ENCODE measurements at regions not wholly inside any gene's neighbourhood (a gene's known extent, or its start where the extent isn't known, plus 50 kb on each side); places are given as distances from the start of the nearest gene placed in this dataset.

DNA sequence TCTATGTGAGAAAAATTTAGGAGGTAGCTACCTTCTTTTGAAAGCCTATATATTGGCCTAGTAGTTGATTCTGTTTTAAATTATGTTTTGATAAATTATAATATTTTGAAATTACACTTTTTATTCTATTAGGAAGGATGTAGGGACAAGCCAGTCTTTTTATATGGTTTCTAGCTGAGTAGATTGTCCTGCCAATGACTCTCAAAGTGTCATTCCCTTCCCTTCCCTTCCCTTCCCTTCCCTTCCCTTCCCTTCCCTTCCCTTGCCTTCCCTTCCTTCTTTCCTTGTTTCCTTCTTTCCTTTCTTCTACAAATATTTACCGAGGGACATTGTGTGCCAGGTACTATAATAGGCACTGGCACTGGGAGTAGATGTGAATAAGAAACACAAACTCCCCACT is 99.7 kb upstream of the HDAC9 start:
- H2BK15ac ChIP-seq (ENCODE audit: low read depth, low read length), result no peak overlapping the region
- POLR2A ChIA-PET (ENCODE audit: unreplicated experiment), result no interaction called here

More for the DNA sequence above, 99.7 kb upstream of the HDAC9 start:
- Histone ChIP-seq H3K4me1 (ENCODE audit: control insufficient read depth, insufficient read depth, low read length) (peaks cover 6% of the 10 kb centered on the region), H2AK9ac (replicated peaks; ENCODE audit: low read depth, low read length, poor library complexity) (no peak overlapping the region), H3K14ac (replicated peaks; ENCODE audit: low read depth, low read length) (no peak overlapping the region), H4K8ac (ENCODE audit: low read depth in 2 of 2, low read length in 2 of 2) (no peak overlapping the region), H3K9me1 (ENCODE audit: insufficient read depth, low read length) (peaks cover 9% of the 10 kb centered on the region), H3K4me3 (ENCODE audit: insufficient read depth, low read depth, low read length) (no peak overlapping the region), H3K27me3 (ENCODE audit: control insufficient read depth, insufficient read depth, low read length) (no peaks in the 10 kb centered on the region), H4K20me1 (ENCODE audit: insufficient read depth, low read length) (no peaks in the 10 kb centered on the region), H3K9ac (ENCODE audit: low read depth, low read length) (no peak overlapping the region), H3K9me3 (ENCODE audit: control insufficient read depth, insufficient read depth, low read length) (no peaks in the 10 kb centered on the region), H3K18ac (ENCODE audit: low read depth, low read length) (no peak overlapping the region), H3K4ac (ENCODE audit: low read depth, low read length) (no peak overlapping the region), H2BK5ac (ENCODE audit: low read depth, low read length, poor library complexity, severe bottlenecking) (no peak overlapping the region), H2AK5ac (ENCODE audit: low read depth, low read length) (no peak overlapping the region), H2BK120ac (ENCODE audit: low read depth, low read length) (no peak overlapping the region), H3K36me3 (ENCODE audit: control insufficient read depth, insufficient read depth, low read length) (no peaks in the 10 kb centered on the region), H4K91ac (ENCODE audit: insufficient read depth, low read depth, low read length) (no peak overlapping the region), H2BK20ac (ENCODE audit: low read depth, low read length) (no peak overlapping the region), H3K23ac (ENCODE audit: low read depth, low read length) (no peak overlapping the region), H3K27ac (ENCODE audit: insufficient read depth, low read length) (no peak overlapping the region), H3K4me2 (ENCODE audit: low read depth, low read length) (no peak overlapping the region), H4K5ac (ENCODE audit: low read depth, low read length) (no peak overlapping the region), H2AFZ (replicated peaks; ENCODE audit: low read length, poor library complexity) (no peak overlapping the region), H3K79me1 (ENCODE audit: low read depth in 1 of 2, low read length in 2 of 2) (no peaks in the 10 kb centered on the region), H3K56ac (ENCODE audit: extremely low read depth, insufficient read depth, low read length) (no peak overlapping the region)
- dilution Hi-C loops (cut with HindIII; ENCODE audit: low sequenced_read_pairs, unreplicated experiment), result no loop called here
- in situ Hi-C loops (cut with MboI; ENCODE audit: low sequenced_read_pairs), result no loop called here
- WGBS, 2 experiments (ENCODE audit: extremely low coverage in 2 of 2, insufficient read length in 1 of 2), result no CpG with 5 or more reads among the region's 1 CpG
- ATAC-seq (ENCODE audit: low read depth), result no peak
- BruUV-seq (replicated peaks), result no TSS peak
- DNase-seq, result no peak
- intact Hi-C loops (cut with micrococcal nuclease), result no loop called here
- CTCF ChIA-PET, result no interaction called here
- TF ChIP-seq SMC3 (IDR thresholded peaks at IDR 0.05; ENCODE audit: low read depth, low read length), result no peak
- no peak for TF ChIP-seq BHLHE40 (IDR thresholded peaks at IDR 0.05; ENCODE audit: low read depth, low read length)
- TF ChIP-seq FOS (IDR thresholded peaks at IDR 0.05; ENCODE audit: low read depth, low read length), result no peak

Data from IMR-90 (cell line).